HCT116 (cell line): ENCODE measurements at regions not wholly inside any gene's neighbourhood (a gene's known extent, or its start where the extent isn't known, plus 50 kb on each side); places are given as distances from the start of the nearest gene placed in this dataset.

Experiments
- ATAC-seq: fragments of 200-7000 bp; cut with Tn5 transposase; 2 replicates; pipeline ENCODE4 v1.9.1; 2020; ENCODE audit warnings: mild to moderate bottlenecking, moderate library complexity
- BruUV-seq: library from RNA; stranded (reverse); fragments of 400-500 nt; replicated peaks from 2 replicates; lab custom pipeline; 2021; lab: Mats Ljungman, UMichigan
- CTCF ChIA-PET: fragments of 300-600 bp; sonication (Branson Sonifier 250); formaldehyde crosslinking; loops from one replicate; lab custom pipeline; 2021; ENCODE audit warnings: antibody characterized with exemption; lab: Charles Lee
- POLR2A ChIA-PET: fragments of 300-600, 350-600 bp; sonication (Branson Sonifier 250); formaldehyde crosslinking; loops from one replicate; lab custom pipeline; 2021; ENCODE audit warnings: antibody characterized with exemption; lab: Charles Lee
- RAD21 ChIA-PET, 2 experiments: fragments of 300-600 bp; sonication (Branson Sonifier 250); formaldehyde crosslinking; loops; one replicate each; lab custom pipeline; 2023; ENCODE audit warnings: low total read pairs in 2 of 2; ENCODE audit not compliant: uncharacterized antibody in 2 of 2, unreplicated experiment in 2 of 2, low non-redundant PET in 1 of 2; lab: Charles Lee
- DNase-seq: peaks from one replicate; pipeline ENCODE4 v3.0.0-alpha.2; 2010; ENCODE audit warnings: low read depth, low spot score
- H2AFZ ChIP-seq: fragments of 200-600 bp; shearing (Covaris generic), sonication (generic); 2 replicates; pipeline ENCODE4 v1.6.1; 2017; ENCODE audit warnings: low read depth, mixed run types, mixed read lengths, antibody characterized with exemption, low read length; ENCODE audit not compliant: poor library complexity, severe bottlenecking
- H3K27ac ChIP-seq: 2 replicates; pipeline ENCODE4 v1.5.1; 2012; ENCODE audit warnings: low read depth, low read length
- H3K27me3 ChIP-seq: fragments of 200-600 bp; sonication (generic); 2 replicates; pipeline ENCODE4 v1.6.1; 2016; ENCODE audit warnings: mixed run types, low read length, mixed read lengths; ENCODE audit not compliant: insufficient read depth
- H3K36me3 ChIP-seq, 2 experiments: fragments of 200-500 bp in 1 of 2; fragments of 200-600 bp in 1 of 2; sonication (Bioruptor generic) in 1 of 2; sonication (generic) in 1 of 2; 2 replicates each; pipeline versions ENCODE4 v1.5.1 to v1.6.1; 2014 to 2016; ENCODE audit warnings: low read length in 2 of 2, inconsistent platforms in 1 of 2, mixed read lengths in 1 of 2, mixed run types in 1 of 2; ENCODE audit not compliant: insufficient read depth in 2 of 2, control insufficient read depth in 1 of 2
- H3K4me1 ChIP-seq, 2 experiments: fragments of 200-600 bp in 1 of 2; sonication (generic) in 1 of 2; 2 replicates each; pipeline versions ENCODE4 v1.5.1 to v1.6.1; 2012 to 2017; ENCODE audit warnings: low read length in 2 of 2, inconsistent platforms in 1 of 2, mild to moderate bottlenecking in 1 of 2, mixed read lengths in 1 of 2, mixed run types in 1 of 2, moderate library complexity in 1 of 2; ENCODE audit not compliant: insufficient read depth in 2 of 2, control insufficient read depth in 1 of 2
- H3K4me2 ChIP-seq: fragments of 200-600 bp; sonication (generic); 2 replicates; pipeline ENCODE4 v1.6.1; 2017; ENCODE audit warnings: mixed run types, low read length, mixed read lengths
- H3K4me3 ChIP-seq, 2 experiments: fragments of 200-600 bp in 1 of 2; sonication (generic) in 1 of 2; replicated peaks in 1 of 2; 2 replicates each; pipeline ENCODE4 v1.5.1; 2011 to 2016; ENCODE audit warnings: low read length in 2 of 2, control low read depth in 1 of 2, low read depth in 1 of 2, mild to moderate bottlenecking in 1 of 2, mixed read lengths in 1 of 2, mixed run types in 1 of 2
- H3K79me2 ChIP-seq: fragments of 200-600 bp; sonication (generic); 2 replicates; pipeline ENCODE4 v1.6.1; 2017; ENCODE audit warnings: mild to moderate bottlenecking, mixed run types, low read length, moderate library complexity, mixed read lengths; ENCODE audit not compliant: insufficient read depth
- H3K9ac ChIP-seq: fragments of 200-600 bp; sonication (generic); 2 replicates; pipeline ENCODE4 v1.6.1; 2016; ENCODE audit warnings: low read length, mixed read lengths
- H3K9me2 ChIP-seq: fragments of 200-600 bp; sonication (generic), shearing (Covaris generic); 2 replicates; pipeline ENCODE4 v1.6.1; 2017; ENCODE audit warnings: mixed run types, mild to moderate bottlenecking, moderate library complexity; ENCODE audit not compliant: insufficient read depth
- H3K9me3 ChIP-seq, 2 experiments: fragments of 200-500 bp in 1 of 2; fragments of 200-600 bp in 1 of 2; sonication (Bioruptor generic) in 1 of 2; sonication (generic) in 1 of 2; 2 replicates each; pipeline ENCODE4 v1.6.1; 2014 to 2017; ENCODE audit warnings: low read length in 2 of 2, mixed read lengths in 2 of 2, inconsistent platforms in 1 of 2, low read depth in 1 of 2, mild to moderate bottlenecking in 1 of 2, mixed run types in 1 of 2, moderate library complexity in 1 of 2; ENCODE audit not compliant: control insufficient read depth in 1 of 2, insufficient read depth in 1 of 2
- H4K20me1 ChIP-seq: fragments of 200-600 bp; sonication (generic), shearing (Covaris generic); 2 replicates; pipeline ENCODE4 v1.6.1; 2017; ENCODE audit warnings: mixed run types, mild to moderate bottlenecking, moderate library complexity; ENCODE audit not compliant: insufficient read depth
- ATF3 ChIP-seq: IDR thresholded peaks from 2 replicates; pipeline ENCODE4 v1.6.1; 2012
- CEBPB ChIP-seq: IDR thresholded peaks from 2 replicates; pipeline ENCODE4 v1.6.1; 2012; ENCODE audit warnings: low read depth
- CTCF ChIP-seq, 3 experiments: fragments of 200-600 bp in 1 of 3; sonication (generic) in 1 of 3; IDR thresholded peaks in 2 of 3; conservative IDR thresholded peaks in 1 of 3; 2 replicates each; pipeline ENCODE4 v1.5.1; 2012 to 2017; ENCODE audit warnings: low read depth in 2 of 3, low read length in 2 of 3, antibody characterized with exemption in 1 of 3, borderline replicate concordance in 1 of 3, control low read depth in 1 of 3, mild to moderate bottlenecking in 1 of 3, mixed read lengths in 1 of 3, mixed run types in 1 of 3, moderate library complexity in 1 of 3; ENCODE audit not compliant: insufficient read depth in 1 of 3
- EZH2phosphoT487 ChIP-seq: fragments of 200-600 bp; IDR thresholded peaks from 2 replicates; pipeline ENCODE4 v1.6.1; 2018; ENCODE audit warnings: antibody characterized with exemption, borderline replicate concordance
- FOSL1 ChIP-seq: IDR thresholded peaks from 2 replicates; pipeline ENCODE4 v1.6.1; 2012; ENCODE audit warnings: low read depth
- JUND ChIP-seq: IDR thresholded peaks from 2 replicates; pipeline ENCODE4 v1.6.1; 2012
- MAX ChIP-seq: IDR thresholded peaks from 2 replicates; pipeline ENCODE4 v1.6.1; 2012
- POLR2A ChIP-seq: IDR thresholded peaks from 2 replicates; pipeline ENCODE4 v1.7.0; 2011; ENCODE audit warnings: borderline replicate concordance; ENCODE audit not compliant: insufficient read depth, insufficient read length; ENCODE audit errors: extremely low read depth
- POLR2AphosphoS5 ChIP-seq: IDR thresholded peaks from 2 replicates; pipeline ENCODE4 v1.6.1; 2011; ENCODE audit warnings: mild to moderate bottlenecking, low read depth, low read length, moderate library complexity
- RAD21 ChIP-seq: IDR thresholded peaks from 2 replicates; pipeline ENCODE4 v1.6.1; 2012; ENCODE audit warnings: low read depth, mild to moderate bottlenecking
- SIN3A ChIP-seq: IDR thresholded peaks from 2 replicates; pipeline ENCODE4 v1.6.1; 2012; ENCODE audit warnings: low read depth
- SP1 ChIP-seq: IDR thresholded peaks from 2 replicates; pipeline ENCODE4 v1.6.1; 2012; ENCODE audit warnings: low read depth
- TCF7L2 ChIP-seq: IDR thresholded peaks from 2 replicates; pipeline ENCODE4 v1.7.0; 2011; ENCODE audit warnings: borderline replicate concordance, inconsistent platforms; ENCODE audit not compliant: insufficient read depth, insufficient read length; ENCODE audit errors: extremely low read depth
- ZBTB33 ChIP-seq: IDR thresholded peaks from 2 replicates; pipeline ENCODE4 v1.6.1; 2011; ENCODE audit warnings: mild to moderate bottlenecking, low read length, moderate library complexity; ENCODE audit not compliant: insufficient replicate concordance; ENCODE audit errors: extremely low read depth
- ZFX ChIP-seq: fragments of 450-650 bp; IDR thresholded peaks from 2 replicates; pipeline ENCODE4 v1.6.1; 2017
- intact Hi-C: fragments of 100-400 bp; cut with micrococcal nuclease; formaldehyde crosslinking; loops from 2 replicates; pipeline ENCODE4 v1.10.0; 2022

GRCh38 chr7:118300177-118300576 lies 75.7 kb downstream of the ANKRD7 start (continued):
- TF ChIP-seq ZBTB33: no peak
- TF ChIP-seq POLR2A: no peak
- TF ChIP-seq FOSL1: no peak
- TF ChIP-seq SIN3A: no peak

- Histone ChIP-seq H3K27ac (no peak overlapping the region), H3K4me3 (no peak overlapping the region), H3K4me1 (no peaks in the 10 kb centered on the region), H3K9me2 (no peaks in the 10 kb centered on the region), H4K20me1 (no peaks in the 10 kb centered on the region), H3K27me3 (no peaks in the 10 kb centered on the region), H2AFZ (no peak overlapping the region), H3K79me2 (no peaks in the 10 kb centered on the region), H3K9me3 (no peaks in the 10 kb centered on the region), H3K9ac (no peak overlapping the region), H3K4me2 (no peak overlapping the region), H3K36me3 (no peaks in the 10 kb centered on the region)
- no peak for TF ChIP-seq ZFX
- no peak for TF ChIP-seq CTCF (IDR thresholded peaks at IDR 0.05 in 2 of 3, conservative IDR thresholded peaks at IDR 0.05 in 1 of 3; ENCODE audit: borderline replicate concordance in 1 of 3, insufficient read depth in 1 of 3, low read depth in 2 of 3, low read length in 2 of 3)
- TF ChIP-seq POLR2A: no peak
- TF ChIP-seq JUND: no peak
- TF ChIP-seq TCF7L2: no peak
- TF ChIP-seq POLR2AphosphoS5: no peak
- no peak for TF ChIP-seq CEBPB
- no peak for TF ChIP-seq SP1
- no peak for TF ChIP-seq MAX
- TF ChIP-seq RAD21: no peak
- no peak for TF ChIP-seq EZH2phosphoT487
- TF ChIP-seq ATF3: no peak
- no peak for ATAC-seq
- DNase-seq: no peak
- no TSS peak for BruUV-seq
- intact Hi-C loops: no loop called here
- ChIA-PET CTCF (no interaction called here), RAD21 (no interaction called here), POLR2A (no interaction called here)
These were observed 79.6 kb downstream of the ANKRD7 start for GRCh38 chr7:118304100-118304499.
